ENCODE measurements at regions not wholly inside any gene's neighbourhood (a gene's known extent, or its start where the extent isn't known, plus 50 kb on each side); places are given as distances from the start of the nearest gene placed in this dataset.

- 83% methylated on average over 2 of the region's 3 CpGs for whole genome bisulfite sequencing (ENCODE audit: insufficient coverage)
- H3K27ac ChIP-seq (ENCODE audit: low read length in 2 of 2) = no peak overlapping the region
- no peak overlapping the region for H3K9ac ChIP-seq (ENCODE audit: low read length)
- H2AFZ ChIP-seq (ENCODE audit: insufficient read depth, low read depth, low read length, poor library complexity, severe bottlenecking) = no peak overlapping the region
- no peaks in the 10 kb centered on the region for H3K9me3 Mint-ChIP-seq (ENCODE audit: insufficient read depth)
- DNase-seq = no peak
- H3K4me2 ChIP-seq (replicated peaks; ENCODE audit: low read depth, low read length, poor library complexity, severe bottlenecking) = no peak overlapping the region
- no peaks in the 10 kb centered on the region for H3K4me1 ChIP-seq (ENCODE audit: control insufficient read depth in 2 of 2, insufficient read depth in 2 of 2, low read length in 2 of 2)
- H4K20me1 ChIP-seq (ENCODE audit: control insufficient read depth, insufficient read depth, low read length, poor library complexity, severe bottlenecking) = no peaks in the 10 kb centered on the region
- H3K9me3 ChIP-seq (ENCODE audit: control extremely low read depth in 1 of 3, control insufficient read depth in 2 of 3, insufficient read depth in 1 of 3, low read length in 2 of 3) = no peaks in the 10 kb centered on the region
- H3K4me1 Mint-ChIP-seq = no peaks in the 10 kb centered on the region
- TF ChIP-seq CTCF (IDR thresholded peaks at IDR 0.05) (no peak), EZH2 (IDR thresholded peaks at IDR 0.05; ENCODE audit: borderline replicate concordance, insufficient read depth, low read depth, low read length, poor library complexity, severe bottlenecking) (no peak)
- POLR2A ChIA-PET = no interaction called here
- CTCF ChIA-PET = no interaction called here
- no peaks in the 10 kb centered on the region for H3K36me3 ChIP-seq (replicated peaks in 1 of 2; ENCODE audit: control extremely low read depth in 1 of 2, control insufficient read depth in 1 of 2, extremely low read depth in 1 of 2, insufficient read depth in 2 of 2, low read length in 1 of 2)
- no peaks in the 10 kb centered on the region for H3K27me3 Mint-ChIP-seq
- no peaks in the 10 kb centered on the region for H3K79me2 ChIP-seq (ENCODE audit: control insufficient read depth, insufficient read depth, low read length)
- no peak overlapping the region for H3K27ac Mint-ChIP-seq
- no peak for ATAC-seq (ENCODE audit: low read depth)
- H3K4me3 Mint-ChIP-seq = no peak overlapping the region
- no peaks in the 10 kb centered on the region for H3K27me3 ChIP-seq (replicated peaks in 1 of 4; ENCODE audit: control extremely low read depth in 1 of 4, control insufficient read depth in 3 of 4, insufficient read depth in 4 of 4, low read length in 3 of 4)
- no peak overlapping the region for H3K4me3 ChIP-seq (ENCODE audit: control extremely low read depth in 1 of 5, extremely low read depth in 1 of 5, insufficient read depth in 1 of 5, low read depth in 2 of 5, low read length in 4 of 5)
- intact Hi-C loops (cut with micrococcal nuclease) = no loop called here
Measured at GRCh38 chr4:104263100-104263499, 231.6 kb downstream of the CXXC4 start.

GRCh38 chr4:104262678-104263077 lies 232.0 kb downstream of the CXXC4 start:
- Histone ChIP-seq H4K20me1 (ENCODE audit: control insufficient read depth, insufficient read depth, low read length, poor library complexity, severe bottlenecking) (no peaks in the 10 kb centered on the region), H3K27ac (ENCODE audit: low read length in 2 of 2) (no peak overlapping the region), H3K4me3 (ENCODE audit: control extremely low read depth in 1 of 5, extremely low read depth in 1 of 5, insufficient read depth in 1 of 5, low read depth in 2 of 5, low read length in 4 of 5) (no peak overlapping the region), H3K36me3 (replicated peaks in 1 of 2; ENCODE audit: control extremely low read depth in 1 of 2, control insufficient read depth in 1 of 2, extremely low read depth in 1 of 2, insufficient read depth in 2 of 2, low read length in 1 of 2) (no peaks in the 10 kb centered on the region), H3K4me1 (ENCODE audit: control insufficient read depth in 2 of 2, insufficient read depth in 2 of 2, low read length in 2 of 2) (no peaks in the 10 kb centered on the region), H3K9ac (ENCODE audit: low read length) (no peak overlapping the region), H2AFZ (ENCODE audit: insufficient read depth, low read depth, low read length, poor library complexity, severe bottlenecking) (no peak overlapping the region), H3K9me3 (ENCODE audit: control extremely low read depth in 1 of 3, control insufficient read depth in 2 of 3, insufficient read depth in 1 of 3, low read length in 2 of 3) (no peaks in the 10 kb centered on the region), H3K79me2 (ENCODE audit: control insufficient read depth, insufficient read depth, low read length) (no peaks in the 10 kb centered on the region), H3K4me2 (replicated peaks; ENCODE audit: low read depth, low read length, poor library complexity, severe bottlenecking) (no peak overlapping the region), H3K27me3 (replicated peaks in 1 of 4; ENCODE audit: control extremely low read depth in 1 of 4, control insufficient read depth in 3 of 4, insufficient read depth in 4 of 4, low read length in 3 of 4) (no peaks in the 10 kb centered on the region)
- ATAC-seq (ENCODE audit: low read depth) (no peak), DNase-seq (no peak)
- WGBS (ENCODE audit: insufficient coverage) = no CpG with 5 or more reads among the region's 2 CpGs
- Mint-ChIP-seq H3K27ac (no peak overlapping the region), H3K4me3 (no peak overlapping the region), H3K27me3 (no peaks in the 10 kb centered on the region), H3K9me3 (ENCODE audit: insufficient read depth) (no peaks in the 10 kb centered on the region), H3K4me1 (no peaks in the 10 kb centered on the region)
- CTCF ChIA-PET = no interaction called here
- intact Hi-C loops (cut with micrococcal nuclease) = no loop called here
- POLR2A ChIA-PET = no interaction called here
- no peak for TF ChIP-seq CTCF (IDR thresholded peaks at IDR 0.05)
- no peak for TF ChIP-seq EZH2 (IDR thresholded peaks at IDR 0.05; ENCODE audit: borderline replicate concordance, insufficient read depth, low read depth, low read length, poor library complexity, severe bottlenecking)

All from B cell (primary cell).